Kidney (tissue), 13 donors: ENCODE measurements at regions not wholly inside any gene's neighbourhood (a gene's known extent, or its start where the extent isn't known, plus 50 kb on each side); places are given as distances from the start of the nearest gene placed in this dataset.
A peak's percentile ranks its signal among the peaks of the same experiment; 100 is the strongest.

Experiments
- DNase-seq, 5 donors: peaks; one replicate each; pipeline ENCODE4 v3.0.0-alpha.2; 2013 to 2020
- FAIRE-seq: peaks from 2 replicates; lab custom pipeline; 2012; peaks lifted over from hg19 to GRCh38; lab: Jason Lieb, UNC
- H3K27ac ChIP-seq, 2 donors: one replicate each; pipeline ENCODE4 v1.7.0; 2013; ENCODE audit warnings: low read depth in 2 of 2, low read length in 2 of 2, inconsistent platforms in 1 of 2
- H3K27me3 ChIP-seq: one replicate; pipeline ENCODE4 v1.7.1; 2013; ENCODE audit warnings: low read length, inconsistent platforms; ENCODE audit not compliant: control insufficient read depth, insufficient read depth
- H3K36me3 ChIP-seq, 3 donors: one replicate each; pipeline versions ENCODE4 v1.7.0 to v1.7.1; 2013; ENCODE audit warnings: low read length in 3 of 3, control low read depth in 1 of 3, inconsistent platforms in 1 of 3; ENCODE audit not compliant: insufficient read depth in 3 of 3, control insufficient read depth in 2 of 3
- H3K4me1 ChIP-seq, 3 donors: one replicate each; pipeline versions ENCODE4 v1.7.0 to v1.7.1; 2013; ENCODE audit warnings: low read length in 3 of 3, inconsistent platforms in 1 of 3, low read depth in 1 of 3; ENCODE audit not compliant: control insufficient read depth in 2 of 3, insufficient read depth in 2 of 3
- H3K4me3 ChIP-seq, 3 donors: one replicate each; pipeline versions ENCODE4 v1.7.0 to v1.8.1; 2013; ENCODE audit warnings: low read length in 3 of 3, control low read depth in 1 of 3, inconsistent platforms in 1 of 3
- H3K9ac ChIP-seq, 3 donors: one replicate each; pipeline versions ENCODE4 v1.7.0 to v1.7.1; 2013; ENCODE audit warnings: low read length in 3 of 3, control low read depth in 1 of 3, inconsistent platforms in 1 of 3
- H3K9me3 ChIP-seq, 3 donors: one replicate each; pipeline versions ENCODE4 v1.7.0 to v1.7.1; 2013; ENCODE audit warnings: low read length in 3 of 3, control low read depth in 1 of 3, inconsistent platforms in 1 of 3; ENCODE audit not compliant: control insufficient read depth in 2 of 3, insufficient read depth in 1 of 3
- CTCF ChIP-seq: IDR thresholded peaks from 3 replicates; pipeline ENCODE4 v1.5.1; 2012; ENCODE audit warnings: mild to moderate bottlenecking, moderate library complexity, borderline replicate concordance; ENCODE audit not compliant: insufficient read depth; ENCODE audit errors: extremely low read depth
- intact Hi-C: fragments of 100-400 bp; cut with DNase I; formaldehyde crosslinking; loops from one replicate; pipeline ENCODE4 v1.11.1; 2022
- donor health status: control.
- donor health status: control.
- donor health status: control.
- donor health status: control.
- donor health status: control.
- donor health status: DM: yes; HTN: yes; CAD: no.
- donor health status: Normal renal cell carcinoma (clear cell type).

- Histone ChIP-seq H3K9ac (no peak overlapping the region), H3K4me3 (no peak overlapping the region), H3K9me3 (no peaks in the 10 kb centered on the region), H3K4me1 (no peaks in the 10 kb centered on the region), H3K27me3 (no peaks in the 10 kb centered on the region), H3K36me3 (no peaks in the 10 kb centered on the region), H3K27ac (no peak overlapping the region)
- TF ChIP-seq CTCF, result no peak
- intact Hi-C loops, result no loop called here
- FAIRE-seq (no peak), DNase-seq (no peak)
These were observed 57.0 kb upstream of the FOXN3 start for GRCh38 chr14:89473989-89474388.

- Histone ChIP-seq H3K4me1 (no peaks in the 10 kb centered on the region), H3K27ac (no peak overlapping the region), H3K9ac (no peak overlapping the region), H3K27me3 (no peaks in the 10 kb centered on the region), H3K36me3 (no peaks in the 10 kb centered on the region), H3K9me3 (no peaks in the 10 kb centered on the region), H3K4me3 (no peak overlapping the region)
- intact Hi-C loops, result no loop called here
- no peak for TF ChIP-seq CTCF
- DNase-seq, result peak in 1 of 5 donors; percentile 29
- no peak for FAIRE-seq
These were observed 56.5 kb upstream of the FOXN3 start for GRCh38 chr14:89473569-89473968.

GRCh38 chr14:89470401-89470800 is 53.4 kb upstream of the FOXN3 start:
- FAIRE-seq (no peak), DNase-seq (no peak)
- Histone ChIP-seq H3K4me1 (no peaks in the 10 kb centered on the region), H3K4me3 (no peak overlapping the region), H3K9ac (no peak overlapping the region), H3K36me3 (no peaks in the 10 kb centered on the region), H3K27me3 (no peaks in the 10 kb centered on the region), H3K9me3 (no peaks in the 10 kb centered on the region), H3K27ac (no peak overlapping the region)
- intact Hi-C loops, result no loop called here
- no peak for TF ChIP-seq CTCF
